Parathyroid adenoma (tissue), 2 donors: ENCODE measurements at regions not wholly inside any gene's neighbourhood (a gene's known extent, or its start where the extent isn't known, plus 50 kb on each side); places are given as distances from the start of the nearest gene placed in this dataset.

Experiments
- H2AFZ ChIP-seq: fragments of 300-600 bp; sonication (generic); one replicate; pipeline ENCODE4 v1.7.0; 2017; ENCODE audit warnings: antibody characterized with exemption, mild to moderate bottlenecking
- H3K27ac ChIP-seq: fragments of 300-600 bp; sonication (generic); one replicate; pipeline ENCODE4 v1.7.0; 2017
- H3K27me3 ChIP-seq: fragments of 300-600 bp; sonication (generic); one replicate; pipeline ENCODE4 v1.7.0; 2017; ENCODE audit warnings: low read length; ENCODE audit not compliant: control insufficient read depth, insufficient read depth
- H3K36me3 ChIP-seq: fragments of 300-600 bp; sonication (generic); one replicate; pipeline ENCODE4 v1.7.0; 2017; ENCODE audit warnings: low read length; ENCODE audit not compliant: control insufficient read depth, insufficient read depth
- H3K4me1 ChIP-seq: fragments of 300-600 bp; sonication (generic); one replicate; pipeline ENCODE4 v1.7.0; 2017; ENCODE audit warnings: control low read depth
- H3K4me2 ChIP-seq: fragments of 300-600 bp; sonication (generic); one replicate; pipeline ENCODE4 v1.7.0; 2017; ENCODE audit warnings: low read length
- H3K4me3 ChIP-seq: fragments of 300-600 bp; sonication (generic); one replicate; pipeline ENCODE4 v1.7.0; 2017; ENCODE audit warnings: low read depth, low read length
- H3K79me2 ChIP-seq: fragments of 300-600 bp; sonication (generic); one replicate; pipeline ENCODE4 v1.7.0; 2017; ENCODE audit warnings: control low read depth
- H3K9ac ChIP-seq: fragments of 300-600 bp; sonication (generic); one replicate; pipeline ENCODE4 v1.7.0; 2017; ENCODE audit warnings: mild to moderate bottlenecking
- H3K9me3 ChIP-seq: fragments of 300-600 bp; sonication (generic); one replicate; pipeline ENCODE4 v1.7.0; 2017; ENCODE audit warnings: low read length; ENCODE audit not compliant: control insufficient read depth
- TF ChIP-seq, protein P1 (sequence below): fragments of 300-600 bp; sonication (generic); IDR thresholded peaks from one replicate; pipeline ENCODE4 v1.7.0; 2017; ENCODE audit warnings: antibody characterized with exemption, mild to moderate bottlenecking
- donor health status: primary hyperparathyroidism.

DNA sequence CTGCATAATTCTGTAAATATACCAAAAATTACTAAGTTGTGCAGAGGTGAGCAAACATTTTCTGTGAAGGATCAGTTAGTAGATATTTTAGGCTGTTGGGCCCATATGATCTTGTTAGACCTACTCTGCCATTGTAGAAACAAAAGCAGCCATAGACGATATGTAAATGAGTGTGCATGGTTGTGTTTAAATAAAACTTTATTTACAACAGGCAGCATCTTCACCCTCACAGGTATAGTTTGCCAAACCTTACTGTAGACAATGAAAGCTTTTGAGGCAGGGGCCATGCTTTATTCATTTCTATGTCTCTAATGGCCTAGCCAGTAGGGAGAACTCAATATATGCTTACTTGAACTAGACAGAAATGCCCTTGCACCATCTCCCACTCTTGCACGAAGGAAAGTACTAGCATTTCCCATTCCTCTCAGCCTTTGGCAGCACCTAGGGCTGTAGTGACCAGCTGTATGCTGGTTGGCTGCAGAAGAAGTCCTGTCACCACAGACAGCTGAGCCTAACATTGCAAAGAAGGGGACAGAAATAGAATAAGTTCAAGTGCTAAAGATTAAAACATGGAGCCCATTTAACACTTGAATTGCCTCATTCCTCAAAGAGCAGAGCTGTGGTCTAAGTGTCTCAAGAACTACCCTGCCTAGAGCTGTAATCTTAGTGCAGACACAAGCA lies 305.1 kb upstream of the MGAT5 start:
- H3K4me1 ChIP-seq, result no peaks in the 10 kb centered on the region
- TF ChIP-seq, protein P1, sequence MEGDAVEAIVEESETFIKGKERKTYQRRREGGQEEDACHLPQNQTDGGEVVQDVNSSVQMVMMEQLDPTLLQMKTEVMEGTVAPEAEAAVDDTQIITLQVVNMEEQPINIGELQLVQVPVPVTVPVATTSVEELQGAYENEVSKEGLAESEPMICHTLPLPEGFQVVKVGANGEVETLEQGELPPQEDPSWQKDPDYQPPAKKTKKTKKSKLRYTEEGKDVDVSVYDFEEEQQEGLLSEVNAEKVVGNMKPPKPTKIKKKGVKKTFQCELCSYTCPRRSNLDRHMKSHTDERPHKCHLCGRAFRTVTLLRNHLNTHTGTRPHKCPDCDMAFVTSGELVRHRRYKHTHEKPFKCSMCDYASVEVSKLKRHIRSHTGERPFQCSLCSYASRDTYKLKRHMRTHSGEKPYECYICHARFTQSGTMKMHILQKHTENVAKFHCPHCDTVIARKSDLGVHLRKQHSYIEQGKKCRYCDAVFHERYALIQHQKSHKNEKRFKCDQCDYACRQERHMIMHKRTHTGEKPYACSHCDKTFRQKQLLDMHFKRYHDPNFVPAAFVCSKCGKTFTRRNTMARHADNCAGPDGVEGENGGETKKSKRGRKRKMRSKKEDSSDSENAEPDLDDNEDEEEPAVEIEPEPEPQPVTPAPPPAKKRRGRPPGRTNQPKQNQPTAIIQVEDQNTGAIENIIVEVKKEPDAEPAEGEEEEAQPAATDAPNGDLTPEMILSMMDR, result no peak
- H3K36me3 ChIP-seq, result no peaks in the 10 kb centered on the region
- no peaks in the 10 kb centered on the region for H3K27me3 ChIP-seq
- H2AFZ ChIP-seq, result no peak overlapping the region
- no peak overlapping the region for H3K4me2 ChIP-seq
- no peaks in the 10 kb centered on the region for H3K79me2 ChIP-seq
- H3K9ac ChIP-seq, result no peak overlapping the region
- no peak overlapping the region for H3K27ac ChIP-seq
- H3K9me3 ChIP-seq, result no peaks in the 10 kb centered on the region
- no peak overlapping the region for H3K4me3 ChIP-seq

DNA sequence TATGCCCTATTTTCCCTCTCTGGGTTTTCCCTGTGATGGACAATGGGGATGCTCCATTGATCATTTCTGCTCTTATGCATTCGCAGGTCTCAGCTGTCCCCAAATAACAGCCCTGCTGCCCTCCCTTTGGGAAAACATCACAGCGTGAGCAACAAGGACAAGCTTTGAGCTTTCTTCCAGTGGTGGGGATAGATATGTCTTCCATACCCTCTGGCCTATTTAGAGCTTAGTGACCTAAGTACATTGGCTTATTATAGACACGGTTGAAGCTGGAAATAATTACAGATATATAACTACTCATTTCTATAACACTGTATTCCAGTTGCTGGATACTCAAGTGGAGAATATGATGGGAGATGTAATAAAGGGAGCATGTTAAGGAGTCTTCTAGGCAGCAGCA lies 304.3 kb upstream of the MGAT5 start:
- no peak overlapping the region for H2AFZ ChIP-seq
- H3K27ac ChIP-seq, result no peak overlapping the region
- H3K4me1 ChIP-seq, result no peaks in the 10 kb centered on the region
- H3K36me3 ChIP-seq, result no peaks in the 10 kb centered on the region
- H3K9ac ChIP-seq, result no peak overlapping the region
- H3K4me2 ChIP-seq, result no peak overlapping the region
- H3K9me3 ChIP-seq, result no peaks in the 10 kb centered on the region
- H3K27me3 ChIP-seq, result no peaks in the 10 kb centered on the region
- no peaks in the 10 kb centered on the region for H3K79me2 ChIP-seq
- TF ChIP-seq, protein P1, result no peak
- no peak overlapping the region for H3K4me3 ChIP-seq

DNA sequence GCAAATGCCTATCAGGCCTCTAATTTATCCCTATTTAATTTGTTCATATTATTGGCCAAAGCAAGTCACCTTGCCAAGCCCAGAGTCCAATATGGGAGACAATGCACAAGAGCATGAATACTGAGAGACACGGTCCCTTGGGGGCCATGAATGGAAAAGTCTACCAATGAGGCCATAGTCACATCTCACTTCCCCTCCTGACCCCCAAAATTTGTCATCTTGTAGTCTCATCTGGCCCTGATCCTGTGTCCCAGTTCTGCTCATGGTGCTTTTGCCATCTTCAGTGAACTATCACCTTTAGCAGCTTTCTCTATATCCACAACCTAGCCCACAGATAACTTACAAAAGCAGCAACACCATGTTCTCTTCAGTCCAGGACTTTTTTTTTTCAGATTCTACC lies 302.7 kb upstream of the MGAT5 start:
- Histone ChIP-seq H3K9ac (no peak overlapping the region), H3K4me2 (no peak overlapping the region), H3K9me3 (no peaks in the 10 kb centered on the region), H3K27ac (no peak overlapping the region), H3K4me3 (no peak overlapping the region), H3K4me1 (no peaks in the 10 kb centered on the region), H3K27me3 (no peaks in the 10 kb centered on the region), H2AFZ (no peak overlapping the region), H3K79me2 (no peaks in the 10 kb centered on the region), H3K36me3 (no peaks in the 10 kb centered on the region)
- TF ChIP-seq, protein P1, result no peak

DNA sequence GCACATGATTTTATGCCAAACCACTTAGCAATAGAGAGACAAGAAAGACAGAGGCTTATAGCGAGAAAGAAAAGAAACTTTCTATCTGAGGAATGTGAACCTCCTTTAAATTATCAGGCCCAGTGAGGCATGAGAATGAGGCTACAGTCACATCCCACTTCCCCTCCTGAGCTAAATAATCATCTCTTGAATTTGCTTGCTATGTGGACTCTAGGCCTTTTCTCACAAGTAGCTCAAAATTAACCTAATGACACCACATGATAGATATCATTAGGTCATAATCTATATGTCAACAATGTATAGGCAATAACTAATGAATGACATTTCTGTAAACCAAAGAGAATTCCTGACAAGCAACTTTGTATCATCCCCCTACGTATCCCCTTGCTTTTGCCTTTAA lies 301.5 kb upstream of the MGAT5 start:
- H3K36me3 ChIP-seq, result no peaks in the 10 kb centered on the region
- no peak overlapping the region for H3K4me3 ChIP-seq
- no peak overlapping the region for H2AFZ ChIP-seq
- H3K4me1 ChIP-seq, result no peaks in the 10 kb centered on the region
- H3K27me3 ChIP-seq, result no peaks in the 10 kb centered on the region
- H3K4me2 ChIP-seq, result no peak overlapping the region
- no peaks in the 10 kb centered on the region for H3K9me3 ChIP-seq
- no peak overlapping the region for H3K9ac ChIP-seq
- TF ChIP-seq, protein P1, result no peak
- no peaks in the 10 kb centered on the region for H3K79me2 ChIP-seq
- no peak overlapping the region for H3K27ac ChIP-seq

DNA sequence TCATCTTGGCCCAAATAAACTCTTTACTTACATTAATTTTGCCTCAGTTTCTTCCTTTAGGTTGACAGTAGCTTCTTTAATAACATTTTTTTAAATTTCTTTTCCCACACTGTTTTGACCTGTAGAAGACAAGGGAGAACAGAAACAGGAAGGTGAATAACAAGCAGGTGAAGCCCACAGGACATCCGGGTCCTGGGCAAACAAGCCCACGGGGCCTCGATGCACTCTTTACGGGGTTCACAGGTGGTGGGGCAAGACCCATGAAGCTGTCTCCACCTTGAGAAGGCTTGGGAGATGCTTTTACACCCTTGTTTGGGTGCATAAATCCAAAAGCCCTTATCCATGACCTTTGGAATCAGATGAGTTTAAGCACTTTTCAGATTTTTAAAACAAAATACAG lies 301.0 kb upstream of the MGAT5 start:
- H3K4me1 ChIP-seq, result no peaks in the 10 kb centered on the region
- TF ChIP-seq, protein P1, result no peak
- no peaks in the 10 kb centered on the region for H3K36me3 ChIP-seq
- no peak overlapping the region for H3K4me3 ChIP-seq
- H2AFZ ChIP-seq, result no peak overlapping the region
- H3K27ac ChIP-seq, result no peak overlapping the region
- H3K4me2 ChIP-seq, result no peak overlapping the region
- no peak overlapping the region for H3K9ac ChIP-seq
- no peaks in the 10 kb centered on the region for H3K79me2 ChIP-seq
- no peaks in the 10 kb centered on the region for H3K27me3 ChIP-seq
- no peaks in the 10 kb centered on the region for H3K9me3 ChIP-seq
